Mucosa of rectum (tissue), 2 donors: ENCODE measurements at regions not wholly inside any gene's neighbourhood (a gene's known extent, or its start where the extent isn't known, plus 50 kb on each side); places are given as distances from the start of the nearest gene placed in this dataset.
"Not testable (repeated sequence)": the region's sequence is repeated elsewhere in the genome, so short reads cannot be mapped to it uniquely, and the experiment has no call there.

Experiments used
- H3K27ac ChIP-seq, 2 donors: one replicate each; pipeline ENCODE4 v1.7.0; 2013; ENCODE audit warnings: inconsistent platforms in 2 of 2, low read depth in 2 of 2, low read length in 2 of 2
- H3K27me3 ChIP-seq, 2 donors: one replicate each; pipeline ENCODE4 v1.7.0; 2013; ENCODE audit warnings: low read length in 2 of 2; ENCODE audit not compliant: control insufficient read depth in 2 of 2, insufficient read depth in 2 of 2
- H3K36me3 ChIP-seq, 2 donors: one replicate each; pipeline ENCODE4 v1.7.0; 2013; ENCODE audit warnings: low read length in 2 of 2; ENCODE audit not compliant: control insufficient read depth in 2 of 2, insufficient read depth in 2 of 2
- H3K4me1 ChIP-seq, 2 donors: one replicate each; pipeline ENCODE4 v1.7.0; 2013; ENCODE audit warnings: low read length in 2 of 2, mild to moderate bottlenecking in 1 of 2; ENCODE audit not compliant: control insufficient read depth in 2 of 2, insufficient read depth in 2 of 2
- H3K4me3 ChIP-seq, 2 donors: one replicate each; pipeline ENCODE4 v1.7.0; 2013; ENCODE audit warnings: low read length in 2 of 2
- H3K9ac ChIP-seq, 2 donors: one replicate each; pipeline ENCODE4 v1.7.0; 2013; ENCODE audit warnings: low read length in 2 of 2, low read depth in 1 of 2, mild to moderate bottlenecking in 1 of 2
- H3K9me3 ChIP-seq, 2 donors: one replicate each; pipeline ENCODE4 v1.7.0; 2013; ENCODE audit warnings: low read length in 2 of 2; ENCODE audit not compliant: control insufficient read depth in 2 of 2
- donor health status: healthy.
- donor health status: Normal muscosa, but diverticular disease.

- Histone ChIP-seq H3K9ac (no peak overlapping the region), H3K27me3 (no peaks in the 10 kb centered on the region), H3K4me3 (no peak overlapping the region), H3K36me3 (no peaks in the 10 kb centered on the region), H3K27ac (no peak overlapping the region), H3K4me1 (no peaks in the 10 kb centered on the region), H3K9me3 (no peaks in the 10 kb centered on the region)
Observed at GRCh38 chr3:89002191-89002590, 105.2 kb upstream of the EPHA3 start.

- Histone ChIP-seq H3K4me3 (no peak overlapping the region), H3K27me3 (no peaks in the 10 kb centered on the region), H3K9me3 (no peaks in the 10 kb centered on the region), H3K36me3 (no peaks in the 10 kb centered on the region), H3K27ac (no peak overlapping the region), H3K4me1 (no peaks in the 10 kb centered on the region), H3K9ac (no peak overlapping the region)
Observed at GRCh38 chr3:89013536-89013935, 93.9 kb upstream of the EPHA3 start.

- Histone ChIP-seq H3K9ac (no peak overlapping the region), H3K27me3 (no peaks in the 10 kb centered on the region), H3K9me3 (peaks cover 0 to 3% of the 10 kb centered on the region in 2 donors), H3K4me3 (no peak overlapping the region), H3K4me1 (no peaks in the 10 kb centered on the region), H3K27ac (no peak overlapping the region), H3K36me3 (no peaks in the 10 kb centered on the region)
Observed at GRCh38 chr3:89017531-89017930, 89.9 kb upstream of the EPHA3 start.

DNA sequence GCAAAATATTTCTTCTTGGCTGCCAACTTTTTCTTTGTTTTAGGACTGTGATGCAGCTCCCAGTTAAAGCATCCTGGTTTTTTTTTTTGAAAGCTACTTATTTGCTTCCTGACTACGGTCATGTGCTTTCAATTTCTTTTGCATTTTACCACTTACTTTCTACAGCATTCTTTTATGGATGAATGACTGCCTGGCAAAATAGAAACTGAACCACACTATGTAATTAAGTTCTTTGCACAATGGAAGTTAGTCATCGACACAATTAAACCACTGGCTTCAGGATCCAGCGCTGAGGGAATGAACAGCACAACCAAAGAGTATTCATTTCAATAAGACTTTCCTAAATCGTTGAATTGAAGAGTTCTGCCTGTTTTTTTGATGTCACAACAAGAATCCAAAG, 82.2 kb upstream of the EPHA3 start:
- H3K27me3 ChIP-seq, result no peaks in the 10 kb centered on the region
- no peaks in the 10 kb centered on the region for H3K4me1 ChIP-seq
- H3K4me3 ChIP-seq, result no peak overlapping the region
- no peaks in the 10 kb centered on the region for H3K36me3 ChIP-seq
- H3K9me3 ChIP-seq, result no peaks in the 10 kb centered on the region
- no peak overlapping the region for H3K9ac ChIP-seq
- H3K27ac ChIP-seq, result no peak overlapping the region

DNA sequence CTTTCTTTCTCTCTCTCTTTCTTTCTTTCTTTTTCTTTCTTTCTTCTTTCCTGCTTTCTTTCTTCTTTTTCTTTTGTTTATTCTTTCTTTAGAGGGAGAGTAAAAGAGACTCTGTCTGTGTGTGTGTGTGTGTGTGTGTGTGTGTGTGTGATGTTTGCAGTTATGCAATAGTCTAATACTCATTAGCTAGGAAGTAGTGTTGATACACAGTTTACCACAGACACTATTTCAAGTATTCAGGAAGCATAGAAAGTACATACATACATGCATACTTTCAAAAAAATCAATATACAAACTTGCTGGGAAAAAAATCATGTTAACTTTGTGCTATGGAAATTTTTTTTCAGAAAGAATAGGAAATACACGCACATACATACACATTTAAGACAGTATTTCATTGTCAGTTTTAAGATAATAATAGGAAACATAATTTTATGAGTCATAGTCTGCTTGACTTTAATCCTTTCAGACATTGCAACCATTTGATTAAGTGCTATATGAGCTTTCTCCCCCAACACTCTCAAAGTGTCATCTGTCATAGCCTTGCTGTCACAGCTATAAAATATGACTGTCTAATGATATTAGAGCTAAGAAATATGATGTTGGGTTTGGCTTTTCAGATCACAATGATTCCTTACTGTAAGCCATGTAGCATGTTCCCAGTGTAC, 74.9 kb upstream of the EPHA3 start:
- H3K9me3 ChIP-seq, result no peaks in the 10 kb centered on the region
- H3K4me1 ChIP-seq, result no peaks in the 10 kb centered on the region
- H3K27ac ChIP-seq, result no peak overlapping the region
- no peak overlapping the region for H3K4me3 ChIP-seq
- H3K9ac ChIP-seq, result no peak overlapping the region
- H3K36me3 ChIP-seq, result no peaks in the 10 kb centered on the region
- H3K27me3 ChIP-seq, result no peaks in the 10 kb centered on the region

DNA sequence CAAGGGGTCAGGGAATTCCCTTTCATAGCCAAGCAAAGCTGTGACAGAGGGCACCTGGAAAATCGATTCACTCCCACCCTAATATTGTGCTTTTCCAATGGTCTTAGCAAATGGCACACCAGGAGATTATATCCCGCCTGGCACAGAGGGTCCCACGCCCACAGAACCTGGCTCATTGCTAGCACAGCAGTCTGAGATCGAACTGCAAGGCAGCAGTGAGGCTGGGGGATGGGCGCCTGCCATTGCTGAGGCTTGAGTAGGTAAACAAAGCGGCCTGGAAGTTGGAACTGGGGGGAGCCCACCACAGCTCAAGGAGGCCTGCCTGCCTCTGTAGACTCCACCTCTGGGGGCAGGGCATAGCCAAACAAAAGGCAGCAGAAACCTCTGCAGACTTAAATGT, 72.7 kb upstream of the EPHA3 start:
- not testable (repeated sequence) for H3K27ac ChIP-seq, H3K9ac ChIP-seq, H3K36me3 ChIP-seq, H3K4me1 ChIP-seq, H3K27me3 ChIP-seq, H3K9me3 ChIP-seq, H3K4me3 ChIP-seq

- Histone ChIP-seq H3K27me3 (no peaks in the 10 kb centered on the region), H3K4me1 (no peaks in the 10 kb centered on the region), H3K27ac (no peak overlapping the region), H3K9ac (no peak overlapping the region), H3K4me3 (no peak overlapping the region), H3K9me3 (no peaks in the 10 kb centered on the region), H3K36me3 (no peaks in the 10 kb centered on the region)
Observed at GRCh38 chr3:89038869-89039268, 68.6 kb upstream of the EPHA3 start.

- Histone ChIP-seq H3K4me3 (no peak overlapping the region), H3K4me1 (no peaks in the 10 kb centered on the region)
Observed at GRCh38 chr3:89042236-89042835, 65.1 kb upstream of the EPHA3 start.

GRCh38 chr3:89043406-89043932, 64.0 kb upstream of the EPHA3 start:
- H3K27ac ChIP-seq, result no peak overlapping the region
- no peaks in the 10 kb centered on the region for H3K36me3 ChIP-seq
- H3K4me3 ChIP-seq, result no peak overlapping the region
- H3K27me3 ChIP-seq, result no peaks in the 10 kb centered on the region
- H3K9ac ChIP-seq, result no peak overlapping the region
- no peaks in the 10 kb centered on the region for H3K4me1 ChIP-seq
- no peaks in the 10 kb centered on the region for H3K9me3 ChIP-seq

More at GRCh38 chr3:89042236-89042835, 65.1 kb upstream of the EPHA3 start:
- no peak overlapping the region for H3K27ac ChIP-seq
- H3K9ac ChIP-seq, result no peak overlapping the region
- no peaks in the 10 kb centered on the region for H3K36me3 ChIP-seq
- H3K9me3 ChIP-seq, result no peaks in the 10 kb centered on the region
- H3K27me3 ChIP-seq, result no peaks in the 10 kb centered on the region

DNA sequence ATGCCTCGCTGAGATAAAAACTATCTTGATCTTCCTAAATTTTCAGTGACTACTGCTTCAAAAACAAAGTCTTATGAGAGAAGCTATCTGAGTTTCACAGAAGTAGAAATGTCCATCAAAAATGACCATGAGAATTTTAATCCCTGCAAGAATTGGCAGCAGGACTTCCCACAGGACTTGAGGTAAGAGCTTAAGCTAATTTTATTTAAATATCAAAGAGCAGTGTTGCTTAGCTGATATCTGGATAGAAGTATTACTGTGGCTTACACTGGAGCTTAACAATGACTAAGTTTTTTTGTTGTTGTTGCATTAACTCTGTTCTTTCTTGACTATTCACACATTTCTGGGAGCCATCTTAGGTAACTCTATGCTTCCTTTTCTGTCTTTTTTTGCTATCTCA, 60.8 kb upstream of the EPHA3 start:
- H3K9me3 ChIP-seq, result no peaks in the 10 kb centered on the region
- no peak overlapping the region for H3K27ac ChIP-seq
- no peak overlapping the region for H3K4me3 ChIP-seq
- no peak overlapping the region for H3K9ac ChIP-seq
- H3K36me3 ChIP-seq, result no peaks in the 10 kb centered on the region
- no peaks in the 10 kb centered on the region for H3K4me1 ChIP-seq
- H3K27me3 ChIP-seq, result no peaks in the 10 kb centered on the region
